ENCODE measurements at regions not wholly inside any gene's neighbourhood (a gene's known extent, or its start where the extent isn't known, plus 50 kb on each side); places are given as distances from the start of the nearest gene placed in this dataset.

GRCh38 chr5:82335806-82336205 is 57.7 kb upstream of the RPS23 start:
- Histone ChIP-seq H2BK12ac (ENCODE audit: low read depth, low read length) (no peak overlapping the region), H2BK5ac (ENCODE audit: low read depth, low read length) (no peak overlapping the region), H3K14ac (ENCODE audit: insufficient read length) (no peak overlapping the region), H2AK5ac (ENCODE audit: low read depth, low read length) (no peak overlapping the region), H3K4ac (replicated peaks; ENCODE audit: insufficient read length, low read depth, low read length) (no peak overlapping the region), H2BK20ac (ENCODE audit: low read length) (no peak overlapping the region), H3K27ac (ENCODE audit: low read depth, low read length) (no peak overlapping the region), H2BK120ac (replicated peaks; ENCODE audit: low read depth, low read length) (no peak overlapping the region), H3K56ac (replicated peaks; ENCODE audit: insufficient read length, low read depth, low read length) (no peak overlapping the region), H3K9ac (replicated peaks in 1 of 4; ENCODE audit: extremely low read depth in 1 of 4, low read depth in 3 of 4, low read length in 3 of 4) (no peak overlapping the region), H4K91ac (replicated peaks; ENCODE audit: insufficient read length, low read length) (no peak overlapping the region), H4K5ac (ENCODE audit: insufficient read length, low read depth, low read length) (no peak overlapping the region), H4K20me1 (replicated peaks in 1 of 2; ENCODE audit: control insufficient read depth in 1 of 2, insufficient read depth in 2 of 2, low read length in 2 of 2) (no peaks in the 10 kb centered on the region), H3K4me2 (ENCODE audit: insufficient read depth in 1 of 2, low read depth in 2 of 2, low read length in 2 of 2) (no peak overlapping the region), H2BK15ac (ENCODE audit: low read length) (no peak overlapping the region), H3K79me2 (ENCODE audit: control insufficient read depth in 1 of 2, insufficient read depth in 2 of 2, low read length in 2 of 2) (no peaks in the 10 kb centered on the region), H4K8ac (ENCODE audit: extremely low read depth, insufficient read depth, low read length) (no peak overlapping the region), H3K4me1 (replicated peaks in 1 of 4; ENCODE audit: control insufficient read depth in 3 of 4, insufficient read depth in 4 of 4, low read length in 3 of 4) (no peaks in the 10 kb centered on the region), H3K18ac (ENCODE audit: extremely low read depth, low read length) (no peak overlapping the region), H3K23ac (ENCODE audit: insufficient read length) (no peak overlapping the region), H3K79me1 (ENCODE audit: low read depth, low read length) (no peaks in the 10 kb centered on the region), H3K4me3 (ENCODE audit: extremely low read depth in 1 of 4, insufficient read depth in 2 of 4, low read depth in 3 of 4, low read length in 4 of 4) (no peak overlapping the region), H3K9me3 (ENCODE audit: insufficient read depth in 2 of 2, low read depth in 1 of 2, low read length in 1 of 2) (no peaks in the 10 kb centered on the region), H3K36me3 (ENCODE audit: control insufficient read depth in 2 of 4, insufficient read depth in 4 of 4, low read length in 3 of 4) (no peaks in the 10 kb centered on the region), H2AFZ (ENCODE audit: low read length) (no peak overlapping the region), H3K23me2 (ENCODE audit: low read depth, low read length) (no peaks in the 10 kb centered on the region), H3K27me3 (replicated peaks in 1 of 4; ENCODE audit: control insufficient read depth in 3 of 4, extremely low read depth in 1 of 4, insufficient read depth in 3 of 4, low read length in 3 of 4) (peaks cover 0 to 2% (median 0%) of the 10 kb centered on the region in 4 experiments; a peak in 1 of 7 replicates)
- POLR2A ChIA-PET (ENCODE audit: partially characterized antibody): interaction anchor here (1.6 kb wide), 1 partner anchor 61 kb away, joined by 3 read pairs; no protein-coding TSS in a partner anchor
- no peak for TF ChIP-seq CEBPB (IDR thresholded peaks at IDR 0.05; ENCODE audit: low read depth, low read length)
- TF ChIP-seq CHD2 (IDR thresholded peaks at IDR 0.05; ENCODE audit: low read length): no peak
- TF ChIP-seq NANOG (IDR thresholded peaks at IDR 0.05; ENCODE audit: insufficient read depth, low read depth, low read length, poor library complexity, severe bottlenecking): no peak
- TF ChIP-seq SP2 (IDR thresholded peaks at IDR 0.05; ENCODE audit: low read length): no peak
- no peak for TF ChIP-seq FOSL1 (IDR thresholded peaks at IDR 0.05; ENCODE audit: insufficient read depth, low read depth, low read length)
- TF ChIP-seq USF2 (IDR thresholded peaks at IDR 0.05; ENCODE audit: low read length): no peak
- no peak for TF ChIP-seq SP4 (IDR thresholded peaks at IDR 0.05; ENCODE audit: low read length)
- TF ChIP-seq KDM4A (IDR thresholded peaks at IDR 0.05; ENCODE audit: low read depth, low read length, severe bottlenecking): no peak
- TF ChIP-seq E2F6 (IDR thresholded peaks at IDR 0.05): no peak
- no peak for TF ChIP-seq PHF8 (conservative IDR thresholded peaks at IDR 0.05; ENCODE audit: low read depth, low read length)
- no peak for TF ChIP-seq EGR1 (IDR thresholded peaks at IDR 0.05; ENCODE audit: borderline replicate concordance, low read depth, low read length)
- DNase-seq (ENCODE audit: low read depth in 1 of 2, low spot score in 2 of 2): no peak
- CTCF ChIA-PET (ENCODE audit: partially characterized antibody): interaction anchor here (0.7 to 2.2 kb wide), 6 partner anchors 8 to 26 kb away, joined by 3 to 7 read pairs (median 4); no protein-coding TSS in a partner anchor
- 95% methylated on average over 5 of the region's 5 CpGs; no CpG with 5 or more reads in 1 of the 2 experiments for WGBS, 2 experiments (ENCODE audit: extremely low coverage in 1 of 2, insufficient coverage in 1 of 2, insufficient read length in 1 of 2, insufficient replicate concordance in 2 of 2, low coverage in 1 of 2, low lambda C conversion rate in 2 of 2, missing lambda C conversion rate in 1 of 2)
- FAIRE-seq: no peak

Measured in H1 (cell line).